ENCODE measurements at regions not wholly inside any gene's neighbourhood (a gene's known extent, or its start where the extent isn't known, plus 50 kb on each side); places are given as distances from the start of the nearest gene placed in this dataset.

DNA sequence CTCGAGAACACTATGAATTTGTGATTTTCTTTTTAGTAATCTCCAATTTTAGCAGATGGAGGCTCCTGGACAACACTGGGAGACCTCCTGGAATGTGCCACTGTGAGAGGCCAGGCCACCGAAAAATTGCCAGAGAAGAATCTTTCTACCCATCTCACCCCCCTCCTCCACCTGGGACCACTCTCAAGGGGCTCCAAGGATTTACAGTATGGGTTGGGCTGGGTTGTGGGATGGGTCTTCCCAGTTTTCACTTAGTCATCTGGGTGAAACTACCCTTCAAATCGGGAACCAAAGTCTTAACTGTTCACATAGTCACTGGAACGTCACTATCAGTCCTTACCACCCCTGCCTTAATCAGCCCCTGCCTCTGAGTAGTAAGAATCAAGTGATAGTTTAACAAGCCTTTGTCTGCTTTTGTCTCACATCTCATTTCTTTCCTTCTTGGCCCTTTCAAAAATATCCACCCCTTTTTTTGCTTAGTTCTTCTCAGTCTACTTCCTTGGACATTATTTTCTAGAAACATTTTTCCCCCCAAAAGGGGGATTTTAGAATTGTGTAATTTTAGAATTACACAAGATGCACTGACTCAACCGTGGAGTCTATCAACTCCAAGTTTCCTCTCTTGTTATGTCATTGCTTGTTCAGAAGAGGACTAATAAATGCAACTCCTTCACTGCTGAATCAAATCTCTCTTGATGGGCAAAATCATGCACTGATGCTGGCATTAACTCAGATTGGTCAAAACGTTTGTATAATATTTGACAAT lies 148.2 kb upstream of the MOCS1 start:
- TF ChIP-seq CTCF (conservative IDR thresholded peaks at IDR 0.05) (no peak), EZH2 (IDR thresholded peaks at IDR 0.05; ENCODE audit: low read depth) (no peak)
